Esophagus squamous epithelium (tissue), 4 donors: ENCODE measurements at regions not wholly inside any gene's neighbourhood (a gene's known extent, or its start where the extent isn't known, plus 50 kb on each side); places are given as distances from the start of the nearest gene placed in this dataset.

Source experiments
- CTCF ChIP-seq, 6 experiments: fragments of 450-650 bp in 4 of 6; fragments of 200-600 bp in 2 of 6; sonication (generic) in 2 of 6; IDR thresholded peaks; one replicate each; pipeline ENCODE4 v1.5.1; 2016 to 2019; ENCODE audit warnings: antibody characterized with exemption in 6 of 6, mild to moderate bottlenecking in 4 of 6, moderate library complexity in 4 of 6
- POLR2A ChIP-seq, 4 donors: fragments of 450-650 bp; IDR thresholded peaks; one replicate each; pipeline ENCODE4 v1.6.1; 2017; ENCODE audit warnings: antibody characterized with exemption in 4 of 4, mild to moderate bottlenecking in 4 of 4, moderate library complexity in 3 of 4

GRCh38 chr5:109924237-109925107, 234.7 kb downstream of the MAN2A1 start:
- TF ChIP-seq CTCF (IDR thresholded peaks at IDR 0.05) = no peak
- TF ChIP-seq POLR2A (IDR thresholded peaks at IDR 0.05) = no peak
